ENCODE measurements at regions not wholly inside any gene's neighbourhood (a gene's known extent, or its start where the extent isn't known, plus 50 kb on each side); places are given as distances from the start of the nearest gene placed in this dataset.

GRCh38 chr12:34403706-34404376, 381.5 kb downstream of the ALG10 start:
- H3K9me3 ChIP-seq (replicated peaks; ENCODE audit: control insufficient read depth, insufficient read depth, low read length), result no peaks in the 10 kb centered on the region; the same call in 2 of the 3 replicates
- DNase-seq (ENCODE audit: low read depth, low spot score) (no peak), ATAC-seq (no peak), FAIRE-seq (no peak)
- ChIA-PET SMC1A (ENCODE audit: uncharacterized antibody, unreplicated experiment) (no interaction called here), RAD21 (ENCODE audit: unreplicated experiment) (no interaction called here), CTCF (no interaction called here), POLR2A (no interaction called here)
- no peak overlapping the region for H3K4me2 ChIP-seq (ENCODE audit: control insufficient read depth, insufficient read depth)
- BruUV-seq (replicated peaks), result no TSS peak
- no peaks in the 10 kb centered on the region for H3K27me3 ChIP-seq (replicated peaks in 1 of 2; ENCODE audit: control insufficient read depth in 2 of 2, insufficient read depth in 2 of 2, low read length in 1 of 2)
- H3K4me1 ChIP-seq (ENCODE audit: control insufficient read depth, insufficient read depth, low read length), result no peaks in the 10 kb centered on the region
- WGBS (ENCODE audit: insufficient coverage, insufficient replicate concordance, low lambda C conversion rate, missing lambda C conversion rate), result 27% methylated on average over 13 of the region's 19 CpGs
- in situ Hi-C loops (cut with MboI), result no loop called here
- no peaks in the 10 kb centered on the region for H3K36me3 ChIP-seq (ENCODE audit: control insufficient read depth in 2 of 2, insufficient read depth in 2 of 2, low read length in 1 of 2)
- no peak overlapping the region for H3K4me3 ChIP-seq
- no peak overlapping the region for H2AFZ ChIP-seq (ENCODE audit: control insufficient read depth, low read depth, low read length)
- H3K79me2 ChIP-seq (ENCODE audit: control insufficient read depth, insufficient read depth, low read length), result no peaks in the 10 kb centered on the region
- intact Hi-C loops (cut with micrococcal nuclease; ENCODE audit: unreplicated experiment), result no loop called here
- no peaks in the 10 kb centered on the region for H4K20me1 ChIP-seq (ENCODE audit: control insufficient read depth, insufficient read depth)
- no peak for TF ChIP-seq USF1 (IDR thresholded peaks at IDR 0.05; ENCODE audit: borderline replicate concordance, extremely low read length, insufficient read depth, low read depth, low read length)
- no peak for TF ChIP-seq HDAC2 (IDR thresholded peaks at IDR 0.05)
- TF ChIP-seq ZNF24 (IDR thresholded peaks at IDR 0.05), result no peak
- TF ChIP-seq NFYB (IDR thresholded peaks at IDR 0.05; ENCODE audit: insufficient read depth, low read depth, low read length), result no peak
- no peak for TF ChIP-seq IKZF1 (conservative IDR thresholded peaks at IDR 0.05)
- no peak for TF ChIP-seq ETV6 (conservative IDR thresholded peaks at IDR 0.05 in 1 of 2, IDR thresholded peaks at IDR 0.05 in 1 of 2; ENCODE audit: borderline replicate concordance in 1 of 2, low read depth in 1 of 2)
- no peak for TF ChIP-seq NBN (IDR thresholded peaks at IDR 0.05)
- TF ChIP-seq CREM (IDR thresholded peaks at IDR 0.05; ENCODE audit: low read depth), result no peak
- TF ChIP-seq BCL11A (IDR thresholded peaks at IDR 0.05; ENCODE audit: low read depth, low read length), result no peak
- no peak for TF ChIP-seq TBL1XR1 (IDR thresholded peaks at IDR 0.05; ENCODE audit: low read depth, low read length)
- no peak for TF ChIP-seq RBBP5 (conservative IDR thresholded peaks at IDR 0.05)
- no peak for TF ChIP-seq ZBED1 (IDR thresholded peaks at IDR 0.05; ENCODE audit: borderline replicate concordance)
- no peak for TF ChIP-seq PAX5 (IDR thresholded peaks at IDR 0.05; ENCODE audit: borderline replicate concordance, low read depth, low read length)
- no peak for TF ChIP-seq ATF2 (IDR thresholded peaks at IDR 0.05; ENCODE audit: low read length)
- H3K27ac ChIP-seq (ENCODE audit: control insufficient read depth, insufficient read depth), result no peak overlapping the region
- no peak overlapping the region for H3K9ac ChIP-seq (ENCODE audit: control insufficient read depth, insufficient read depth, low read length)
